Endothelial cell of umbilical vein (primary cell): ENCODE measurements at regions not wholly inside any gene's neighbourhood (a gene's known extent, or its start where the extent isn't known, plus 50 kb on each side); places are given as distances from the start of the nearest gene placed in this dataset.

ENCODE experiments used
- CTCF ChIP-seq, 2 donors: IDR thresholded peaks; 1 replicate in 1 of 2; 2 replicates in 1 of 2; pipeline ENCODE4 v1.5.1; 2011; ENCODE audit warnings: low read length in 2 of 2, mild to moderate bottlenecking in 2 of 2, moderate library complexity in 2 of 2, control low read depth in 1 of 2, inconsistent platforms in 1 of 2, low read depth in 1 of 2; ENCODE audit not compliant: insufficient read depth in 1 of 2; ENCODE audit errors: extremely low read depth in 1 of 2
- GATA2 ChIP-seq: IDR thresholded peaks from 2 replicates; pipeline ENCODE4 v1.7.0; 2011; ENCODE audit warnings: low read depth, mild to moderate bottlenecking, moderate library complexity, mixed read lengths, low read length; ENCODE audit not compliant: insufficient read length, insufficient read depth
- POLR2A ChIP-seq: IDR thresholded peaks from 2 replicates; pipeline ENCODE4 v1.6.1; 2012; ENCODE audit warnings: low read depth, mild to moderate bottlenecking, control low read depth, low read length
- POLR2AphosphoS5 ChIP-seq: IDR thresholded peaks from 2 replicates; pipeline ENCODE4 v1.6.1; 2012; ENCODE audit warnings: low read depth, mild to moderate bottlenecking, control low read depth, low read length, moderate library complexity; ENCODE audit not compliant: insufficient read depth

DNA sequence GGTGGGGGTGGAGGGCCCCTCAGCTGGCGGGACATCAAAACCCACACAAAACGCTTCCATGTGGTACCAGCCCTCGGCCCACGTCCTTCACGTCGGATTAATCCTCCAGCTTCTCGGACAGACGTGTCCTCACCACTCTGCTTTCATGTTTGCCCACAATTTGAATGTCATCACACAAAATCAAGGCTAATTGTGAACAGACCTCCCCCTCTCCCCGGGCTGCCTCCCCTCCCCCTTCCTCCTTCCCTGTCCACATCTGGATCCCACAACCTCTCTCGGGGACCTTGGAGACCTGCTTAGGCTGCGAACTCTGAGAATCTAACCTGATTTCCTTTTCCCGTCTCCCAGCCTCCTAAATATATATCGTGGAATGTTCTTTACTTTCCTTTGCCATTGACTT is 262.9 kb downstream of the MN1 start:
- TF ChIP-seq CTCF (IDR thresholded peaks at IDR 0.05; ENCODE audit: extremely low read depth in 1 of 2, insufficient read depth in 1 of 2, low read depth in 1 of 2, low read length in 2 of 2) (no peak), POLR2A (no peak), POLR2AphosphoS5 (no peak), GATA2 (no peak)
